DOHH2 (cell line): ENCODE measurements at regions not wholly inside any gene's neighbourhood (a gene's known extent, or its start where the extent isn't known, plus 50 kb on each side); places are given as distances from the start of the nearest gene placed in this dataset.

Experiments used
- H3F3A ChIP-seq: fragments of 200-600 bp; sonication (generic), shearing (Covaris generic); 2 replicates; pipeline ENCODE4 v1.6.0; 2016; ENCODE audit warnings: antibody characterized with exemption, mild to moderate bottlenecking; ENCODE audit not compliant: control insufficient read depth, insufficient read depth
- H3K27ac ChIP-seq: fragments of 200-600 bp; sonication (generic); 2 replicates; pipeline ENCODE4 v1.5.1; 2014; ENCODE audit warnings: low read depth, mild to moderate bottlenecking, low read length, moderate library complexity
- H3K27me3 ChIP-seq: fragments of 200-600 bp; sonication (generic); 2 replicates; pipeline ENCODE4 v1.6.1; 2014; ENCODE audit warnings: mild to moderate bottlenecking, low read length, mixed read lengths; ENCODE audit not compliant: control insufficient read depth
- H3K36me3 ChIP-seq: fragments of 200-600 bp; sonication (generic); 2 replicates; pipeline ENCODE4 v1.6.1; 2014; ENCODE audit warnings: mild to moderate bottlenecking, low read length, moderate library complexity, mixed read lengths; ENCODE audit not compliant: control insufficient read depth
- H3K4me1 ChIP-seq: fragments of 200-600 bp; sonication (generic); 2 replicates; pipeline ENCODE4 v1.6.1; 2014; ENCODE audit warnings: mild to moderate bottlenecking, low read length, mixed read lengths; ENCODE audit not compliant: control insufficient read depth
- H3K4me2 ChIP-seq: fragments of 200-600 bp; sonication (generic); 2 replicates; pipeline ENCODE4 v1.6.0; 2014; ENCODE audit warnings: mild to moderate bottlenecking, low read length, moderate library complexity
- H3K4me3 ChIP-seq: fragments of 200-600 bp; sonication (generic); 2 replicates; pipeline ENCODE4 v1.5.1; 2014; ENCODE audit warnings: mild to moderate bottlenecking, low read length, mixed read lengths
- H3K79me2 ChIP-seq: fragments of 200-600 bp; sonication (generic); 2 replicates; pipeline ENCODE4 v1.6.1; 2014; ENCODE audit warnings: mild to moderate bottlenecking, low read length, mixed read lengths; ENCODE audit not compliant: control insufficient read depth
- H3K9me2 ChIP-seq: fragments of 200-600 bp; sonication (generic); replicated peaks from 2 replicates; pipeline ENCODE4 v1.6.1; 2014; ENCODE audit warnings: mild to moderate bottlenecking, low read length, mixed read lengths; ENCODE audit not compliant: control insufficient read depth
- H3K9me3 ChIP-seq: fragments of 200-600 bp; sonication (generic); 2 replicates; pipeline ENCODE4 v1.6.1; 2014; ENCODE audit warnings: antibody characterized with exemption, low read length, mixed read lengths; ENCODE audit not compliant: control insufficient read depth, insufficient read depth
- H4K20me1 ChIP-seq: fragments of 200-600 bp; sonication (generic); 2 replicates; pipeline ENCODE4 v1.6.0; 2014; ENCODE audit warnings: low read depth, mild to moderate bottlenecking, antibody characterized with exemption, low read length, moderate library complexity; ENCODE audit not compliant: control insufficient read depth, insufficient read depth
- EZH2phosphoT487 ChIP-seq: fragments of 200-600 bp; sonication (generic); IDR thresholded peaks from 2 replicates; pipeline ENCODE4 v1.6.1; 2017; ENCODE audit warnings: borderline replicate concordance, mild to moderate bottlenecking, antibody characterized with exemption, low read length, moderate library complexity, mixed read lengths
- TF ChIP-seq, protein P1 (sequence below): fragments of 200-600 bp; sonication (generic); IDR thresholded peaks from one replicate; pipeline ENCODE4 v1.5.1; 2014; ENCODE audit warnings: antibody characterized with exemption, mild to moderate bottlenecking, low read depth, low read length; ENCODE audit not compliant: poor library complexity, severe bottlenecking

DNA sequence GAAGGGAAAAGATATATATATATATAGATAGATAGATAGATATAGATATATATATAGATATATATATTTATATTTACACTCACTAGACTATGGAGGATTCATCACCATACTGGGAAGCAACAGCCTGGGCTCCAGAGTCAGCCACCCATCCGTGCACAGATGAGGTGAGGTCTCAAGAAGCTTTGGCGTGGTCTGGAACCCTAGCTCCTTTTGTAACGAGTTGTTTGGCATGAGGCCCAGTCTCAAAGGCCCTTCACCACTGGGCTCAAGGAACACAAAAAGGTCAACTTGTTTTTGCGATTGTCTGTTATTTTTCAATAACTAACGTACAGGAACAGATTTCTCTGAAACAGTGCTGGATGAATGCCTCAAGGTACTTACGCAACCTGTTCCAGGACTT lies 448.7 kb downstream of the CMPK2 start:
- no peaks in the 10 kb centered on the region for H3K36me3 ChIP-seq

DNA sequence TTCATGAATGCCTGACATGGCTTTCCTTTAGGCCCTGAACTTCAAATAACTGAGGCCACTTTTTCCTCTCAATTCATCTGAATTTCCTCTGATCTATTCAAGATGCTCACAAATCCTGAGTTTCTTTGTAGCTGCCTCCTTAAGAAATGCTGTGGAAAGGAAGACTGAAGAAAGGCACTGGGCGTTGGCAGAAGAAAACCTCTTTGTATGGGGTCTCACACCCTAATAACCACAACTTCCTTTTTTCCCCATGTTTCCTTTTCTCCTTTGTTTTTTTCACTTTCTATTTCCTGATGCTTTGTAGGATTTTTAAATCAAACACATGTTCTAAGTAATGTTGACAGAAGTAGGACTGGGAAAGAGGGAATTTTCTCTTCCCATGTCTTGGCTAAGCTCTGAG lies 447.4 kb downstream of the CMPK2 start:
- Histone ChIP-seq H3K27ac (no peak overlapping the region), H3K36me3 (no peaks in the 10 kb centered on the region), H4K20me1 (no peaks in the 10 kb centered on the region), H3K4me3 (no peak overlapping the region), H3K9me2 (no peaks in the 10 kb centered on the region), H3F3A (no peaks in the 10 kb centered on the region), H3K79me2 (no peaks in the 10 kb centered on the region), H3K4me2 (no peak overlapping the region), H3K4me1 (peaks cover 10% of the 10 kb centered on the region), H3K27me3 (no peaks in the 10 kb centered on the region), H3K9me3 (peaks cover 6% of the 10 kb centered on the region; the same call in 1 of the 2 replicates)
- TF ChIP-seq, protein P1, sequence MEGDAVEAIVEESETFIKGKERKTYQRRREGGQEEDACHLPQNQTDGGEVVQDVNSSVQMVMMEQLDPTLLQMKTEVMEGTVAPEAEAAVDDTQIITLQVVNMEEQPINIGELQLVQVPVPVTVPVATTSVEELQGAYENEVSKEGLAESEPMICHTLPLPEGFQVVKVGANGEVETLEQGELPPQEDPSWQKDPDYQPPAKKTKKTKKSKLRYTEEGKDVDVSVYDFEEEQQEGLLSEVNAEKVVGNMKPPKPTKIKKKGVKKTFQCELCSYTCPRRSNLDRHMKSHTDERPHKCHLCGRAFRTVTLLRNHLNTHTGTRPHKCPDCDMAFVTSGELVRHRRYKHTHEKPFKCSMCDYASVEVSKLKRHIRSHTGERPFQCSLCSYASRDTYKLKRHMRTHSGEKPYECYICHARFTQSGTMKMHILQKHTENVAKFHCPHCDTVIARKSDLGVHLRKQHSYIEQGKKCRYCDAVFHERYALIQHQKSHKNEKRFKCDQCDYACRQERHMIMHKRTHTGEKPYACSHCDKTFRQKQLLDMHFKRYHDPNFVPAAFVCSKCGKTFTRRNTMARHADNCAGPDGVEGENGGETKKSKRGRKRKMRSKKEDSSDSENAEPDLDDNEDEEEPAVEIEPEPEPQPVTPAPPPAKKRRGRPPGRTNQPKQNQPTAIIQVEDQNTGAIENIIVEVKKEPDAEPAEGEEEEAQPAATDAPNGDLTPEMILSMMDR = no peak
- no peak for TF ChIP-seq EZH2phosphoT487

More for the DNA sequence above, 448.7 kb downstream of the CMPK2 start:
- Histone ChIP-seq H3K4me3 (no peak overlapping the region), H4K20me1 (no peaks in the 10 kb centered on the region), H3K27me3 (no peaks in the 10 kb centered on the region), H3K27ac (no peak overlapping the region), H3K79me2 (no peaks in the 10 kb centered on the region), H3K9me3 (peaks cover 6% of the 10 kb centered on the region; the same call in 1 of the 2 replicates), H3K4me2 (no peak overlapping the region), H3K9me2 (no peaks in the 10 kb centered on the region), H3F3A (no peaks in the 10 kb centered on the region), H3K4me1 (peaks cover 10% of the 10 kb centered on the region)
- no peak for TF ChIP-seq EZH2phosphoT487
- TF ChIP-seq, protein P1 = no peak

DNA sequence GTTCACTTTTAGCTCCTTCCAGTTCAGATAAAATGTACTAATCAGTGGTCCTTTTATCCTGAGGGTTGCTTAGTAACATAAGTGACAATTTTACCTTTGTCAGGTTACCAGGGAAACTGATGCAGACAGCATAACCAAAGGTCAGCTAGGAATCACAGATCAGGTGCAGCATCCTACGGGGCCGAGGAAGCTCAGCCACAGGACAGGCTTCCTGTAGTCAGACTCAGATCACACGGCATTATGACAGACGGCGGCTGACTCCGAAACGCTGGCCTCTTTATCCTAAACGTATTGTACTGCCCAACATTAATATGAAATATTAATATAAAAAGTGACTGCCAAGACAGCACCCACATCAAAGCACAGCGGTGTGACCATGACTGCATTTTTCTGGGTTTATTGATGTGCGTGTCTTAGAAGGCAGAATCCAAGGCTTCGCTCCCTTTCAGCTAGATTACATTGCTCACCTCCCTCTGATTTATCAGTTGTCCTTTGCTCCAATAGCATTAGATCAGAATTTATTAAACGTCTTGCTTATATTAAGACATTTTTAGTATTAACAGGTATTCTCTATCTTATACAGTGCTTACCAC lies 444.5 kb downstream of the CMPK2 start:
- Histone ChIP-seq H3K4me2 (no peak overlapping the region), H4K20me1 (no peaks in the 10 kb centered on the region), H3K79me2 (no peaks in the 10 kb centered on the region), H3K9me2 (no peaks in the 10 kb centered on the region), H3K27ac (no peak overlapping the region), H3K4me3 (no peak overlapping the region), H3K9me3 (no peaks in the 10 kb centered on the region), H3K27me3 (no peaks in the 10 kb centered on the region), H3F3A (no peaks in the 10 kb centered on the region), H3K4me1 (peaks cover 10% of the 10 kb centered on the region), H3K36me3 (no peaks in the 10 kb centered on the region)
- no peak for TF ChIP-seq EZH2phosphoT487
- TF ChIP-seq, protein P1 = no peak
